ENCODE measurements at regions not wholly inside any gene's neighbourhood (a gene's known extent, or its start where the extent isn't known, plus 50 kb on each side); places are given as distances from the start of the nearest gene placed in this dataset.

GRCh38 chr1:53402891-53403655 is 56.1 kb upstream of the DMRTB1 start:
- 89 to 91% methylated on average over 10 of the region's 10 CpGs for WGBS, 2 donors
- Histone ChIP-seq H3K27me3 (peaks cover 0 to 3% (median 0%) of the 10 kb centered on the region in 3 donors), H3K27ac (no peak overlapping the region), H3K9me3 (no peaks in the 10 kb centered on the region), H3K4me1 (no peaks in the 10 kb centered on the region), H3K4me3 (no peak overlapping the region), H3K36me3 (no peaks in the 10 kb centered on the region)
- intact Hi-C loops (cut with DNase I) = no loop called here
- TF ChIP-seq CTCF (IDR thresholded peaks at IDR 0.05) (no peak), POLR2AphosphoS5 (IDR thresholded peaks at IDR 0.05) (no peak), POLR2A (IDR thresholded peaks at IDR 0.05) (no peak), EP300 (IDR thresholded peaks at IDR 0.05) (no peak)
- DNase-seq = peak; percentile 56

- Histone ChIP-seq H3K9me3 (no peaks in the 10 kb centered on the region), H3K4me1 (no peaks in the 10 kb centered on the region), H3K36me3 (no peaks in the 10 kb centered on the region), H3K27ac (no peak overlapping the region), H3K27me3 (peaks cover 0 to 14% (median 5%) of the 10 kb centered on the region in 3 donors), H3K4me3 (no peak overlapping the region)
- intact Hi-C loops (cut with DNase I) = no loop called here
- no peak for DNase-seq
- no peak for TF ChIP-seq POLR2A (IDR thresholded peaks at IDR 0.05)
- TF ChIP-seq EP300 (IDR thresholded peaks at IDR 0.05) = no peak
- TF ChIP-seq CTCF (IDR thresholded peaks at IDR 0.05) = no peak
- TF ChIP-seq POLR2AphosphoS5 (IDR thresholded peaks at IDR 0.05) = no peak
- WGBS, 2 donors = 88 to 91% methylated on average over 7 of the region's 7 CpGs
Measured at GRCh38 chr1:53405737-53406136, 53.5 kb upstream of the DMRTB1 start.

GRCh38 chr1:53406551-53407235 is 52.5 kb upstream of the DMRTB1 start:
- H3K27ac ChIP-seq = no peak overlapping the region
- no peaks in the 10 kb centered on the region for H3K4me1 ChIP-seq
- peak; percentile 21 for DNase-seq
- intact Hi-C loops (cut with DNase I) = no loop called here
- TF ChIP-seq POLR2A (IDR thresholded peaks at IDR 0.05) (no peak), EP300 (IDR thresholded peaks at IDR 0.05) (no peak), POLR2AphosphoS5 (IDR thresholded peaks at IDR 0.05) (no peak), CTCF (IDR thresholded peaks at IDR 0.05) (no peak)
- WGBS, 2 donors = 60 to 80% methylated on average over 4 of the region's 4 CpGs
- no peak overlapping the region for H3K4me3 ChIP-seq
- peaks cover 0 to 14% (median 5%) of the 10 kb centered on the region in 3 donors for H3K27me3 ChIP-seq
- H3K9me3 ChIP-seq = no peaks in the 10 kb centered on the region
- no peaks in the 10 kb centered on the region for H3K36me3 ChIP-seq

- Histone ChIP-seq H3K27ac (no peak overlapping the region), H3K4me1 (no peaks in the 10 kb centered on the region), H3K36me3 (no peaks in the 10 kb centered on the region), H3K9me3 (no peaks in the 10 kb centered on the region), H3K27me3 (peaks cover 0 to 14% (median 5%) of the 10 kb centered on the region in 3 donors), H3K4me3 (no peak overlapping the region)
- 88 to 92% methylated on average over 6 of the region's 6 CpGs for WGBS, 2 donors
- intact Hi-C loops (cut with DNase I) = no loop called here
- peak; percentile 51 for DNase-seq
- TF ChIP-seq EP300 (IDR thresholded peaks at IDR 0.05) (no peak), POLR2AphosphoS5 (IDR thresholded peaks at IDR 0.05) (no peak), POLR2A (IDR thresholded peaks at IDR 0.05) (no peak), CTCF (IDR thresholded peaks at IDR 0.05) (no peak)
Measured at GRCh38 chr1:53408013-53408754, 51.0 kb upstream of the DMRTB1 start.
